AG09319 (cell line): ENCODE measurements at regions not wholly inside any gene's neighbourhood (a gene's known extent, or its start where the extent isn't known, plus 50 kb on each side); places are given as distances from the start of the nearest gene placed in this dataset.

ENCODE experiments used
- DNase-seq: peaks from one replicate; pipeline ENCODE4 v3.0.0-alpha.2; 2010; ENCODE audit warnings: low read depth; ENCODE audit errors: extremely low read depth
- CTCF ChIP-seq: IDR thresholded peaks from 2 replicates; pipeline ENCODE4 v1.5.1; 2011; ENCODE audit warnings: low read depth, mild to moderate bottlenecking, inconsistent platforms, low read length, moderate library complexity

- no peak for DNase-seq
- TF ChIP-seq CTCF, result no peak
Measured at GRCh38 chr17:83178533-83179304, 99.3 kb downstream of the METRNL start.

- no peak for TF ChIP-seq CTCF
- no peak for DNase-seq
Measured at GRCh38 chr17:83179374-83179773, 100.0 kb downstream of the METRNL start.

GRCh38 chr17:83179811-83180210 is 100.4 kb downstream of the METRNL start:
- no peak for DNase-seq
- no peak for TF ChIP-seq CTCF

GRCh38 chr17:83180264-83180995 is 101.0 kb downstream of the METRNL start:
- no peak for TF ChIP-seq CTCF
- no peak for DNase-seq

GRCh38 chr17:83180996-83181481 is 101.6 kb downstream of the METRNL start:
- DNase-seq, result no peak
- TF ChIP-seq CTCF, result no peak

- no peak for DNase-seq
- no peak for TF ChIP-seq CTCF
Measured at GRCh38 chr17:83181991-83182619, 102.7 kb downstream of the METRNL start.
